PC-3 (cell line): ENCODE measurements at regions not wholly inside any gene's neighbourhood (a gene's known extent, or its start where the extent isn't known, plus 50 kb on each side); places are given as distances from the start of the nearest gene placed in this dataset.

Source experiments
- ATAC-seq: fragments of 200-7000 bp; cut with Tn5 transposase; 2 replicates; pipeline ENCODE4 v1.9.1; 2020; ENCODE audit warnings: mild to moderate bottlenecking, moderate library complexity
- BruUV-seq: library from RNA; stranded (reverse); fragments of 400-500 nt; replicated peaks from 2 replicates; lab custom pipeline; 2021; lab: Mats Ljungman, UMichigan
- CTCF ChIA-PET: fragments of 300-600 bp; sonication (Branson Sonifier 250); formaldehyde crosslinking; loops from one replicate; lab custom pipeline; 2022; ENCODE audit warnings: antibody characterized with exemption; lab: Charles Lee
- POLR2A ChIA-PET: fragments of 300-600 bp; sonication (Branson Sonifier 250); formaldehyde crosslinking; loops from one replicate; lab custom pipeline; 2022; ENCODE audit warnings: antibody characterized with exemption; ENCODE audit not compliant: unreplicated experiment; lab: Charles Lee
- DNase-seq: peaks from one replicate; pipeline ENCODE4 v3.0.0-alpha.2; 2015
- H2AFZ ChIP-seq: fragments of 300-600 bp; sonication (generic); 2 replicates; pipeline ENCODE4 v1.6.0; 2016; ENCODE audit warnings: antibody characterized with exemption, low read length
- H3F3A ChIP-seq: fragments of 300-600 bp; sonication (generic); one replicate; pipeline ENCODE4 v1.6.0; 2017; ENCODE audit warnings: antibody characterized with exemption, low read length, control low read depth, mild to moderate bottlenecking; ENCODE audit not compliant: unreplicated experiment
- H3K27ac ChIP-seq: fragments of 300-600 bp; sonication (generic); 2 replicates; pipeline ENCODE4 v1.5.1; 2016; ENCODE audit warnings: mild to moderate bottlenecking, low read length
- H3K27me3 ChIP-seq: fragments of 300-600 bp; sonication (generic); 2 replicates; pipeline ENCODE4 v1.6.1; 2016; ENCODE audit warnings: low read length, mixed read lengths
- H3K36me3 ChIP-seq: fragments of 300-600 bp; sonication (generic); 2 replicates; pipeline ENCODE4 v1.6.1; 2016; ENCODE audit warnings: low read depth, mixed run types, low read length, mixed read lengths
- H3K4me1 ChIP-seq: fragments of 300-600 bp; sonication (generic); 2 replicates; pipeline ENCODE4 v1.5.1; 2016; ENCODE audit warnings: low read length; ENCODE audit not compliant: insufficient read depth
- H3K4me2 ChIP-seq: fragments of 300-600 bp; sonication (generic); 2 replicates; pipeline ENCODE4 v1.6.0; 2016; ENCODE audit warnings: low read length
- H3K4me3 ChIP-seq: fragments of 300-600 bp; sonication (generic); 2 replicates; pipeline ENCODE4 v1.5.1; 2016; ENCODE audit warnings: mild to moderate bottlenecking, low read length, mixed read lengths
- H3K79me2 ChIP-seq: fragments of 300-600 bp; sonication (generic); 2 replicates; pipeline ENCODE4 v1.6.1; 2017; ENCODE audit warnings: low read length, mixed read lengths
- H3K9ac ChIP-seq: fragments of 300-600 bp; sonication (generic); 2 replicates; pipeline ENCODE4 v1.6.0; 2016; ENCODE audit warnings: mild to moderate bottlenecking, low read length
- H3K9me2 ChIP-seq: fragments of 300-600 bp; sonication (generic); replicated peaks from 2 replicates; pipeline ENCODE4 v1.6.1; 2016; ENCODE audit warnings: mixed run types, low read length, mixed read lengths
- H3K9me3 ChIP-seq: fragments of 300-600 bp; sonication (generic); 2 replicates; pipeline ENCODE4 v1.6.1; 2016; ENCODE audit warnings: low read length, mixed read lengths
- H4K20me1 ChIP-seq: fragments of 300-600 bp; sonication (generic); 2 replicates; pipeline ENCODE4 v1.6.1; 2016; ENCODE audit warnings: low read length, mixed read lengths
- CTCF ChIP-seq: fragments of 300-600 bp; sonication (generic); conservative IDR thresholded peaks from 2 replicates; pipeline ENCODE4 v1.5.1; 2017; ENCODE audit warnings: antibody characterized with exemption, low read depth, mild to moderate bottlenecking, low read length
- EZH2 ChIP-seq: fragments of 300-600 bp; sonication (generic); IDR thresholded peaks from one replicate; pipeline ENCODE4 v1.6.1; 2017; ENCODE audit warnings: antibody characterized with exemption, mild to moderate bottlenecking, low read length; ENCODE audit not compliant: unreplicated experiment
- EZH2phosphoT487 ChIP-seq: fragments of 300-600 bp; sonication (generic); IDR thresholded peaks from 2 replicates; pipeline ENCODE4 v1.6.1; 2018; ENCODE audit warnings: mild to moderate bottlenecking, antibody characterized with exemption, low read length, borderline replicate concordance
- intact Hi-C: fragments of 100-400 bp; cut with micrococcal nuclease; formaldehyde crosslinking; loops from 2 replicates; pipeline ENCODE4 v1.9.0; 2023

DNA sequence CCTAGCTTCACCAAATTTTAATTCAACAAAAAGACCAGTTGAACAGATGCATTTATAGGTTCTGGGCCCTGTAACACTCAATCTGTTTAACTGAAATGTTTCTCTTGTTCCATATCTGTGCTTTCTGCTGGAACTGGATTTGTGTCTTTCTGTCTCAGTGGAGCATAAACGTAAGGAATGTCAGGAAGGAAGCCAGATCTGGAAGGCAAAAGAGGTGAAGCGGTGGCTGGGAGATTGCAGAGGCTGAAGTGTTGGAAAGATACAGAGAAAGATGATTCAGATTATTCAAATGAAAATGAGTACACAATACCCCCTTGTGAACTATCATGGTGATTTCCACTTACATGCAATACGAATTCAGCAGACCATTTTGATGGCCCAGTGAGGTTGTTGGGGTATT is 406.8 kb downstream of the BRINP1 start:
- no peaks in the 10 kb centered on the region for H3K27me3 ChIP-seq
- DNase-seq = no peak
- no peaks in the 10 kb centered on the region for H3K9me2 ChIP-seq
- TF ChIP-seq CTCF = no peak
- CTCF ChIA-PET = no interaction called here
- no peak overlapping the region for H3K4me2 ChIP-seq
- intact Hi-C loops = no loop called here
- no peaks in the 10 kb centered on the region for H3F3A ChIP-seq
- H3K27ac ChIP-seq = no peak overlapping the region
- no TSS peak for BruUV-seq
- H3K9me3 ChIP-seq = no peaks in the 10 kb centered on the region
- no peak overlapping the region for H3K9ac ChIP-seq
- no peak overlapping the region for H3K4me3 ChIP-seq
- ATAC-seq = no peak
- H4K20me1 ChIP-seq = no peaks in the 10 kb centered on the region
- POLR2A ChIA-PET = no interaction called here
- H2AFZ ChIP-seq = no peak overlapping the region
- H3K36me3 ChIP-seq = no peaks in the 10 kb centered on the region
- no peaks in the 10 kb centered on the region for H3K79me2 ChIP-seq
- no peaks in the 10 kb centered on the region for H3K4me1 ChIP-seq

GRCh38 chr9:118963674-118964073 is 405.6 kb downstream of the BRINP1 start:
- Histone ChIP-seq H3K4me1 (no peaks in the 10 kb centered on the region), H3K36me3 (no peaks in the 10 kb centered on the region), H3F3A (no peaks in the 10 kb centered on the region), H3K9me3 (no peaks in the 10 kb centered on the region), H3K9me2 (no peaks in the 10 kb centered on the region), H3K4me2 (no peak overlapping the region), H2AFZ (no peak overlapping the region), H3K4me3 (no peak overlapping the region), H3K27me3 (no peaks in the 10 kb centered on the region), H4K20me1 (no peaks in the 10 kb centered on the region), H3K27ac (no peak overlapping the region), H3K9ac (no peak overlapping the region), H3K79me2 (no peaks in the 10 kb centered on the region)
- POLR2A ChIA-PET = no interaction called here
- no peak for TF ChIP-seq CTCF
- TF ChIP-seq EZH2 = no peak
- TF ChIP-seq EZH2phosphoT487 = no peak
- no peak for ATAC-seq
- no TSS peak for BruUV-seq
- intact Hi-C loops = no loop called here
- CTCF ChIA-PET = no interaction called here
- DNase-seq = no peak

GRCh38 chr9:118967901-118968300 is 401.3 kb downstream of the BRINP1 start:
- no peaks in the 10 kb centered on the region for H3K9me3 ChIP-seq
- H3K27ac ChIP-seq = no peak overlapping the region
- no peaks in the 10 kb centered on the region for H3F3A ChIP-seq
- intact Hi-C loops = no loop called here
- H3K9ac ChIP-seq = no peak overlapping the region
- no peaks in the 10 kb centered on the region for H3K27me3 ChIP-seq
- CTCF ChIA-PET = no interaction called here
- H3K4me2 ChIP-seq = no peak overlapping the region
- no peak overlapping the region for H2AFZ ChIP-seq
- BruUV-seq = no TSS peak
- no peaks in the 10 kb centered on the region for H3K79me2 ChIP-seq
- no peaks in the 10 kb centered on the region for H4K20me1 ChIP-seq
- no peaks in the 10 kb centered on the region for H3K4me1 ChIP-seq
- no peak for TF ChIP-seq EZH2
- TF ChIP-seq EZH2phosphoT487 = no peak
- no peak for TF ChIP-seq CTCF
- DNase-seq (no peak), ATAC-seq (no peak)
- POLR2A ChIA-PET = no interaction called here
- H3K9me2 ChIP-seq = no peaks in the 10 kb centered on the region
- H3K36me3 ChIP-seq = no peaks in the 10 kb centered on the region
- H3K4me3 ChIP-seq = no peak overlapping the region
